Putamen (tissue), 1 donor: ENCODE measurements at regions not wholly inside any gene's neighbourhood (a gene's known extent, or its start where the extent isn't known, plus 50 kb on each side); places are given as distances from the start of the nearest gene placed in this dataset.
"Not testable (repeated sequence)": the region's sequence is repeated elsewhere in the genome, so short reads cannot be mapped to it uniquely, and the experiment has no call there.

ENCODE experiments used
- DNase-seq: peaks from one replicate; pipeline ENCODE4 v3.0.0-alpha.2; 2016; ENCODE audit warnings: low spot score

DNA sequence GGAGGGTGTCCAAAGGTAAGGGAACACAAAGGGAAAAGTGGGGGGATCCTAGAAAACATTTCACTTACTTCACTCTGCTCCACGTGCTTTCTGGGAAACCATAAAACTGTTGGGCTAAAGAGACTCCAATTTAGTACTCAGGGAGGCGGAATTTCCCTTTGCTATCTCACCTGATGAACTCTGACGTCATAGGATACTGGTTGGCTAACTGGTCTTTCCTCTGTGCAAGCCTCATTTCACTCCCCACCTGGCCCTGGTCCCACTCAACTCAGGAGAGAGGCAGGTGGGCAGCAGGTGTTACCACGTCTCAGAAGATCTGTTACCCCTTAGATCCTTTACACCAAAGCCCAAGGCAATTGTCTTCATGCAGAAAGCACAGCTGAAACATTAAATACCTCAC, 51.8 kb upstream of the PMAIP1 start:
- DNase-seq = no peak

DNA sequence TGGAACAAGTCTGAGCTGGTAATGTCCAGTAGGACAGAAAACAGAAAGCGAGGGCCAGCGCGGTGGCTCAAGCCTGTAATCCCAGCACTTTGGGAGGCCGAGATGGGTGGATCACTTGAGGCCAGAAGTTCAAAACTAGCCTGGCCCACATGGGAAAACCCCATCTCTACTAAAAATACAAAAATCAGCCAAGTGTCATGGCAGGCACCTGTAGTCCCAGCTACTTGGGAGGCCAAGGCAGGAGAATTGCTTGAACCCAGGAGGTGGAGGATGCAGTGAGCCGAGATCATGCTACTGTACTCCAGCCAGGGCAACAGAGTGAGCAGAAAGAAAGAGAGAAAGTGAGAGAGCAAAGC, 52.3 kb upstream of the PMAIP1 start:
- not testable (repeated sequence) for DNase-seq

DNA sequence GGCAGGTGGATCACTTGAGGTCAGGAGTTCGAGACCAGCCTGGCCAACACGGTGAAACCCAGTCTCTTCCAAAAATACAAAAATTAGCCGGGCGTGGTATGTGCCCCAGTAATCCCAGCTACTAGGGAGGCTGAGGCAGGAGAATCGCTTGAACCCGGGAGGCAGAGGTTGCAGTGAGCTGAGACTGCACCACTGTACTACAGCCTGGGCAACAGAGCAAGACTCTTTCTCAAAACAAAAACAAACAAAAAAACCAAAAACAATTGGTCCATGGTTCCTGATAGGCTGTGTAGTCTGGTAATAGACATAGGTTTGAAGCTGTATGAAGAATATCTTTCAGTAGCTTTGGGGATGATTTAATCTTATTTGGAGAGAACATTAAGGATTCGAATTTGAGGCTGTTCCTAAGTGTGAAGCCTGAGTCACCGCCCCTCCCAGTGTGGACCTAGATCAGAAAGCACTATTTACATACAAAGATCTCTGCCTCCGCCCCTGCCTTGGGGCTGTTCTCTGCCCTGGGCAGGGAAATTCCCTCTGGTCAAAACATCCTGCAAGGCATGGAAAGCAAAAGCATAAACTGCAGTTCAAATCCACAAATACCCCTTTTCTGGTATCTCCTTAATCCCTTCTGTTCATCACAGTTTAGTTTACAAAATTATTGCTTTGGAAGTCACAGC, 52.8 kb upstream of the PMAIP1 start:
- DNase-seq = no peak

DNA sequence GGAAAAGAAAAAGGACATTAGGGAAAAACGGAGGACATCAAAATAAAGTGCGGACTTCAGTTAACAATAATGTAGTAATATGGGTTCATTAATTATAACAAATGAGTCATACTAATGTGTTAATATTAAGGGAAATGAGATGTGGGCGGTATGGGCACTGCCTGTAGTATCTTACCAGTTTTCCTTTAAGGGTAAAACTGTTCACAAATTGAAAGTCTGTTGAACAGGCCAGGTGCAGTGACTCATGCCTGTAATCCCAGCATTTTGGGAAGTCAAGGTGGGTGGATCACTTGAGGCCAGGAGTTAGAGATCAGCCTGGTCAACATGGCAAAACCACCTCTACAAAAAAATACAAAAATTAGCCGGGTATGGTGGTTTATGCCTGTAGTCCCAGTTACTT, 56.8 kb upstream of the PMAIP1 start:
- no peak for DNase-seq

DNA sequence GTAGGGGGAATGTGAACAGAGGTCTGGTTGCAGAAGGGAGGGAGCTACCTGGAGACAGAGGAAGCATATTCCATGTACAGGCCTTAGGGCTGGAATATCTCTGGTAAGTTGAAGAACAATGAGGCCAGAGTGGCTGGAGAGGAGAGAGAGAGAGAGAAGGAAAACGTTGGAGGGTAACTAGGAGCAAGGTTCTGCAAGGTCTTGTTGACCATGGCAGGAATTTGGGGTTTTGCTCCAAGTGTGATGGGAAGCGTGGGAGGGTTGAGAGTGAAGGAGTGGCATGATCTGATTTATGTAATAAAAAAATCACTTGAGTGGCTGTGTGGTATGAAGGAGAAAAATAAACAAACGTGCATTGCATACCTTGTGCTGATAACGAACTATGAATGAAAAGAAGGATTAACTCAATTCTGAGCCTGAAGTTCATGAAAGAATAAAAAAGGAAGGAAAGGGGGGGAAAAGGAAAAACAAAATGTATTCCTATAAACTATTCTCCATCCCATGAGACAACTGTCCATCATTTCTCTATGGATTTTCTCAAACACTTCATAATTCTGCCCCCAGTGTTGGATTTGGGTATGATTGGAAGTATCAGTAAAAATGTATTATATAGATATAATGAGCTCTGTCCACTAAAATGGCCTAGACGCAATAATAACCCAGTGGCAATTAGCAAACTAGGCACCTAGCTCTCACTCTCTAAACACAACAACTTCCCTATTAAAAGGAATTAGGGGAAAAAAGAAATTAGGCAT, 59.7 kb upstream of the PMAIP1 start:
- DNase-seq = no peak

DNA sequence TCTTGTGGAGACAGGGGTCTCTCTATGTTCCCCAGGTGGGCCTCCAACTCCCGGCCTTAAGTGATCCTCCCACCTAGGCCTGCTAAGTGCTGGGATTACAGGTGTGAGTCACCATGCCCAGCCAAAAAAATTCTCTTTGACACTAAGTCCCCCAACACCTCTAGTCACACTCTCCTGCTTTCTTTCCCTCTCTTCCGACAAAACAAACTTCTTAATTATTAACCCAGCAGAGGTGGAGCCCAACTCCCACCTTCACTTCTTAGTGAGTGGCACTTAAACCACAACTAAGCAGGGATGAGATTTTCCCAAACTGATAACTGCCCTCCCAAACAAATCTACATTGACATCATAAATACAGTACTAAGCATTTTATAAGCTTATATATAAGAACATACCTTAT, 60.5 kb upstream of the PMAIP1 start:
- no peak for DNase-seq

DNA sequence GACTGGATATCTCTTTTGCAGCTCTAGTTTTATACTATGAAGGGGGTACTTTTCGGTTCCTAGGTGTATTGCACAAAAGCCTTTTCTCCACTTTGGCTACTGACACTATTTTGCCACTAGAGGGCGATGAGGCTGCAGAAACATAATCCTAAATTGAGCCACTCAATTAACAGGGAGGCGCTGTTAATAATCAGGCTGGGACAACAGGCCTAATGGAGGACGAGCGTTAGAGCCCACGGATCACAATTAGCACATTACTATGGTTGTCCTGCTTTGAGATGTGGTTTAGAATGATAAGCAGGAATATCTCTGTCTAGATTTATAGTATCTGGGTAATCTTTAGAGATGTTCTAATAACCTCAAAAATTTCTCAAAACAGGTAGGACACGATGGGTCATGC, 62.2 kb upstream of the PMAIP1 start:
- DNase-seq = peak; percentile 33

DNA sequence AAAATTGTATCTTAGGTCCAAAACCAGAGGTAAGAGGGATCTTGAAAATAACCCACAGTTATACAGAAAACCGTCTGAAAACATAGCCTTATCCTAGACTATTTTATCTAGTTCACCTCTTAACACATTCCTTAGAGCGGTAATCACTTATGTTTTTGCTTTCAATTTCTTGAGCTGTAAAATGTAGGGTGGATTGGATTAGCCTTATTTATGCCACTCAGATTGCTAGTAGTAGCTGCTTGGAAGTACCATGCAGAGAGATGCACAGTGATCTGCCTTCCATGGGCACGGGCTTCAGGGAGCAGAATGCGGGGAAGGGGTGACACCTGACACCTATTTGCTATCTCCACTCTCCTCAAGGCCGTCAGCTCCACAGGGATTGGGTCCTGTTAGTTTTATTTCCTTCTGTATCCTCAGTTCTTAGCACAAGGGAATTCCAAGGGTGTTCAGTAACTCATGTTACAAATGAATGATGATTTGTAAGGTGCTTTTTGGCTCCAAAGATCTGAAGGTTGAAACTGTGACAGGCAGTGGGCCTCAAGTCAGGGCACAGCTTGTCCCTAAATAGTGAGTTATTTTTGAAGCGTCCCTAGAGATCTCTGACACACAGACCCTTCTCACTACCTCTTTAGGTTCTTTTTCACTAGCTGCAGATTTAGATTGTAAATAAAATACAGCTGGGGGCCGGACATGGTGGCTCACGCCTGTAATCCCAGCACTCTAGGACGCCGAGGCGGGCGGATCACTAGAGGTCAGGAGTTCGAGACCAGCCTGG, 64.0 kb upstream of the PMAIP1 start:
- DNase-seq = no peak

DNA sequence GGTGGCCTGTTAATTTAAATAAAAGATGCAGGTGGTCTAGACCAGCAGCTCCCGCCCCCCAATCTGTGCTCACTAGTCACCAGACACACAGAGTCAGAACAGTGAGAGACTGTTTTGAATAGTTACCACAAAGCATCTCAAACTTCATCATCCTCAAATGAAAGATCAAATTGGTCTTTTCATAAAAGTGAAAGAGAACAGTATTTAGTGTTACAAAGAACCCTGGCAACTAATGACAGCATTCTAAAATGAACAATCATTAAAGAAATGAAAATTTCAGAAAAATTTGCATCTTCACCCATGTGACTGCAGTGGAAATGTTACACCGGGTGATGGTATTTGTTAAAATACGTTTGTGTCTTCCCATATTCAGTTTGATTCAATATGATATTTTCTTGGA, 65.5 kb upstream of the PMAIP1 start:
- no peak for DNase-seq

DNA sequence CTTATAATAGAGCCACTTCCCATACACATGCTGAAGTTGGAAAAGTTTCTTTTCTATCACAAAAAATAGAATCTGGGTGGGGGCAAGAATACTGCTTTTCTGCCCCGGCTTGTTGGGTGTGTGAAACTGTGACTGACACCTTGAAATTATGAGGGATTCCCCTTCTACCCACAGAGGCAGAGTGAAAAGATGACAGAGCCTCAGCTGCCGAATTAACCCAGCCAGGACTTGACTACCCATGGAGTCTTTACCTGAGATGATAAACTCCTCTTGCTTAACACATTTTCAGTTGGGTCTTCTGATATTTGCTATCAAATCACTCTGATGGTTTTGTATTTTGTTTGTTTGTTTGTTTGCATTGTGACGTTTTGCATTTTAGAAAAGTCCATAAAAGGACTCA, 66.0 kb upstream of the PMAIP1 start:
- DNase-seq = no peak

DNA sequence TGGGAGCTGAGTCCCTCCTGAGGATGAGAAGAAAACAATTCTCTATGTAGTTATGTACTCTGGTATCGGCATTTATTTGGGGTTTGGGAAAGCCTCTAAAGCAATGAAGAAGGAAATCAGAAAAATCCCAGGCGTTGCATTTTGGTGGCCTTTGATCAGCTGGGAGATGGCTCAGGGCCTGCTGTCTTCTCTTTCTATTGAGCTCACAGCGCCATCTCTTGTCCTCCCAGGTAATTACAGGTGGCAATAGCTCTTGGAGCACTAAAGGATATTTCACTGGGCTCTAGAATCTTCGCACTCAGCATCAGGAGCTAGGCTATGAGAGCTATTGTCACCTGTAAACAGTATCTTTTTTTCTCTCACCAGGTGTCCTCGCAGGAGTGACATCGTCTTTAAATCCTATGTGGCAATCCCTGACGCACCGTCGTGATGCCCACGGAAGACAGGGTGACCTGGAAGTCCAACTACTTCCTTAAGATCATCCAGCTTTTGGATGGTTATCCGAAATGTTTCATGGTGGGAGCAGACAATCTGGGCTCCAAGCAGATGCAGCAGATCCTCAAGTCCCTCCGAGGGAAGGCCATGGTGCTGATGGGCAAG, 76.1 kb upstream of the PMAIP1 start:
- DNase-seq = peak; percentile 62

DNA sequence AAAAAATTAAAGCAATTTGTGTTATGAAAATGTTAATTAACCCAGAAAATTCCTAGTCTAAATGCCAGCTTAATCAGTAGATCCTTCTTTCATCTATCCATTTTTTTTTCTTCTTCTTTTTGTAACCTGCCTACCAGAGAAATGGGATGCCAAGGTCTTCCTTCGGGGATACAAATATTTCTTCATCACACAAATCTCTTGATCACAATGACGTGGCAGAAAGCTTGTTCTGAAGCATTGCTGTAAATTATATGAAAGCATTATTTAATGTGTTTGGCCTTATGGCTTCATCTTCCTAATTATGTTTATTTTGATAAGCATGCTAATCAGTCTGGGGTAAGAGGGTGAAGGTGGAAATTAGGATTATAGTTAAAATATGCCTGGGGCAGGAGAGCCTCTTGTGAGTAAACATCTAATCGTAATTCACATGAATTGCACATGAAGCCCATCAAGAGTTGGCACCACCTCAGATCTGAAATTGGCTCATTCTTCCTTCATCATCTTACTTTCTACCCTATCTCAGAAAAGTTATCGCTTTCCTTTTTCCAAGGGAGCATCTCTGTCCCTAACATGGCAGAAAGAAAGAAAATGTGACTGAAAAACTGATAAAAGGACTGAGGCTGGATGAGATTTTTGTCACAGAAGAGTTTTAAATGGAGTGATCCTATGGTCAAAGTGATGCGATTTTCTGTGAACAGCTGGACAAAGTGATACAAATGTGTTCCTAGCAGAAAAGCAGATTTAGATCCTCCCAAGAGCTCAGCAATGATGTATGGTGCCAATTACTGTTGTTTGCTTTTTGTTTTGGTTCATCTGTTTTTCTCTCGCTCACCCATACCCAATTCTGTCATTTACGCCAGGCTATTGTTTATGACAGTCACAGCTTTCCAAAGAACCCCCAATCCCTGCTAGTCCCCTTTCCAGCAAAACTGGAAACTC, 76.9 kb upstream of the PMAIP1 start:
- DNase-seq = no peak

DNA sequence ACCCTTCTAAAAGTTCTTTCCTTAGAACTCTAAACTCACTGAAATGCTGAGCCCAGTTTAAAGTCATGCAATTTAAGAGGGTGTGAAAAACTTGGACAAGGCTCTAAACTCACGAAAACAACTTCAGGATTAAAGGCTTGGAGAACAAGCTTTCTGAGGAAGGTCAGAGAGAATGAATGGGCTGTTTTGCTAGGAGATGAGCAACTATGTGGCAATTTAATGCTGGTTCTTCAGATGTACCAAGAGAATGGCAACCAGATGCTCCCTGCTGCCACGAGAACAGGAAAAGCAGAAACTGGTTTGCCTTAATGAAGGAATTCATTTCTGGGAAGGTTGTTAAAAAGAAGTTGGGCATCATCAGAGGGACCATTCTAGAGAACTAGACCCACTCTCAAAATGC, 77.8 kb upstream of the PMAIP1 start:
- peak; percentile 14 for DNase-seq

DNA sequence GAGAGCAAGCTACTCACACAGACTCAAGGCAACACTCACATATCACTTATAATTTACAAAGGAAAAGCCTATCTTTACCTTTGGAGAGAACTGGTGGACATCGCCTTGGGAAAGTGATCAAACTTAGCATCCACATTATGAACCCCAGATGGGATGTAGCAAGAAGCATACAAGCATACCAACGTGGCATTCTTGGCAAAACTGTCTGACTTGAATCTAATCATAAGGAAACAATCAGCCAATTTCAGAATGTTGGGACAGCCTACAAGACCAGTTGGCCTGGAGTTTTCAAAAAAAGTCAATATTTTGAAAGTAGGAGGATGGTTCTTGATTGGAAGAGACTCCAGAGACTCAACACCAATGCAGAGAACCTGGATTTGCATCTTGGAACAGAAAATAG, 79.1 kb upstream of the PMAIP1 start:
- DNase-seq = no peak

DNA sequence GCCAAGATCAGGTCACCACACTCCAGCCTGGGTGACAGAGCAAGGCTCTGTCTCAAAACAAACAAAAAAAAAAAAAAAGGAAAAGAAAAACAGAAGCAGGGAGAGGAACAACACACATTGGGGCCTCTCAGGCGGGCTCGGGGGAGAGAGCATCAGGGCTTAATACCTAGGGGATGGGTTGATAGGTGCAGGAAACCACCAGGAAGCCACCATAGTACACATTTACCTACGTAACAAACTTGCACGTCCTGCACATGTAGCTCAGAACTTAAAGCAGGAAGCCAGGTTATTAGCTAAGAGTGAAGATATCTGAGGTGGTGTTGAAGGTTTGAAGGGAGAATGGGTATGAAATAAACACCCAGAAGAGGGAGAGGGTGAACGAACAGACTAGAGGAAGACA, 81.0 kb upstream of the PMAIP1 start:
- no peak for DNase-seq

DNA sequence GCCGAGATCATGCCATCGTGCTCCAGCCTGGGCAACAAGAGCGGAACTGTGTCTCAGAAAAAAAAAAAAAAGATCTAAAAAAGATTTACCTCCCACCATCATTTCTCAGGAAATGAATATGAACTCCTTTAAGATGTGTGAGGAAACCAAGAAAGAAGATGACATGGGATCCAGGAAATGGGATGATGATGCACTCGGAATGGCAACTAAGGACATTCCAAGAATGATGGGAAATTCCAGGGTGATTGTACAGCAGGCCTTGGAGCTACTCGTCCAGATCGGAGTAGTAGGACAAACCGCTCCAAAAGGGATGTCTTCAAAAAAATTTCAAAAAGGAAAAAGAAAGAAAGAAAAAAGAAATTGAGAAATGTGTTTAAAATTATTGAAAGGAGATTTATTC, 84.9 kb upstream of the PMAIP1 start:
- DNase-seq = no peak

DNA sequence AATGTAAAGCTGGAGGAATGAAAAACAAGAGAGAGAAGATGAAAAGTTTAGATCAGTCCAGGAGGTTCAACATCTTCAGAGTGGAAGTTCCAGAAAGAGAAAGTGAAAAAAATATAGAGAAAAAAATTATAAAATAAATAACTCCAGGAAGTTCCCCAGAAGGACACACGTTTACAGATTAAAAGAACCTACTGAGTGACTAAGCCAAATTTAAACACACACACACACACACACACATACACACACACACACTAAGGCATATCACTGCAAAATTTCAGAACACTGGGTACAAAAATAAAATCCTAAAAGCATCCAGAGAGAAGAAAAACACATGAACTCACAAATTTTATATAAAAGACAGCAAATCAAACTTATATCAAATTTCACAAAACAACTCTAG, 85.9 kb upstream of the PMAIP1 start:
- DNase-seq = no peak

DNA sequence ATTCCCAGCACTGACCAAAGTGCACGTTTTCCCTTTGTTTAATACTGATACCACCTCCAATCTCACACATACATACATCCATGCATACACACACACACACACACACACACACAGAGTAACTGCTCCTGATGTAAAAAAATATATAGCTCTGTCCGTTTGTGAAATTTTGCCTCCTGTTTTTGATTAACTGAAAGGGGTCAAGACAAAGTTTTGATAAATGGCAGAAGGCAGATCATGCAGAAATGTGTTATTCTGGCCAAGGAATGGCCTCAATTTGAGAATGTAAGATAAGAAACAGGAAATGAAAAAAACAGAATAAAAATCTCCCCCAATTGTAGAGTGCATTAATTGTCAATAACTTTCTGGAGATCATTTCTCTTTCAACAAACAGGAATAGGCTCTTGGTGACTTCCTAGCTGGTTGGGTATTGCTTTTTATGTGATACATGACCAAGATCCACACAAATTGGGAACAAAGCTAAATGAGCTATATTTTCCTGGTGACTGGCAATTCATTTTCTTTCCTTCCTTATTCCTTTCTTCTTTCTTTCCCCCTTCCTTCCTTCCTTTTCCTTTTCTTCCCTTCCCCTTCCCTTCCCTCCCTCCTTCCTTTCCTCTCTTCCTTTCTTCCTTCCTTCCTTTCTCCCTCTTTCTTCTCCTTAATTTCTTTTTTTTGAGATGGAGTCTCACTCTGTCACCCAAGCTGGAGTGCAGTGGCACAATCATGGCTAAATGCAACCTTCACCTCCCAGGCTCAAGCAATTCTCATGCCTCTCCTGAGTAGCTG, 88.9 kb upstream of the PMAIP1 start:
- no peak for DNase-seq

DNA sequence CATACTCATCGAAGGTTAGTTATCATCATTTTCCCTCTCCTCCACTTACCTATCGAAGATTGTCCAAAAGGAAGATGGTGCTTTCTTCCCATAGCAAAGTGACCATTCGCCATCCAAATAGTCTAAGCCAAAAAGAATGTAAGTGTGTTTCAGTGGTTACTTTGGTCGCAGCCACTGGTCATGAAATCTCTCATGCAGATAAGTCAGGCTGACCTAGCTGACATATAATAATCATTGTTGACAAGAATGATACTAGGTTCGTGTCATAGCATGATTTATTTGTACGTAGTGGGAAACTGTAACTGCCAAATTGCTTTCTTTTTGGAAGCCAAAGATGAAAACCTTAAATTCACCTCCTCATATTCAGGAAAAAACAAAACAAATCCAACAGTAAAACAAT, 89.6 kb upstream of the PMAIP1 start:
- DNase-seq = no peak

DNA sequence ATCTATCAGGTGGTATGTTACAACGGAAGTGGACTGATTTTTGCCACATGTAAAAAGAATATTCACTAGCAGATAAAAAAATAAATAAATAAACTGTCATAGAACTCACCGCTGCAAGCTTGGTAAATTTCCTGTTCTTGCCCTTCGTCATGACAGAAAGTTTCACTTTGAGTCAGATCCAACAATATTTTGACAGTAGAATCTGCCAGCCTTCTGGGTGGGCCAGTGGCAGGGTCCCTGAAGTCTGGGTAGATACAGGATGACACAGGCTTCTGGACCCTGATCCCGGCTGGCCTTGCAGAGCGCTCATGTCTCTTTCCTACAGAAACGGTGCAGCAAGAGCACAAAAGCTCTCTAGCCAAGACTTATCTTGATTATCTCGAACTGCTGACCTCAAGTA, 97.8 kb upstream of the PMAIP1 start:
- no peak for DNase-seq

DNA sequence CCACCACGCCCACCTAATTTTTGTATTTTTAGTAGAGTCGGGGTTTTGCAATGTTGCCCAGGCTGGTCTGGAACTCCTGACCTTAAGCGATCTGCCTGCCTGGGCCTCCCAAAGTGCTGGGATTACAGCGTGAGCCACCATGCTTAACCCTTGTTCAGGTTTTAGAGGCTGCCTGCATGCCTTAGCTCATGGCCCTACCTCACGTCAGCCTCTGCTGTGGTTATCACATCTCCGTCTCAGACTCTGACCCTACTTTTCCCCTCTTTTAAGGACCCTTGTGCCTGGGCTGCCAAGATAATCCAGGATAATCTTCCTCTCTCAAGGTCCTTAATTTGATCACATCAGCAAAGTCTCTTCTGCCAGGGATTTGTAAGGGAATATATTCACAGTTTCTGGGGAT, 98.2 kb upstream of the PMAIP1 start:
- DNase-seq = no peak
